ENCODE measurements at regions not wholly inside any gene's neighbourhood (a gene's known extent, or its start where the extent isn't known, plus 50 kb on each side); places are given as distances from the start of the nearest gene placed in this dataset.

DNA sequence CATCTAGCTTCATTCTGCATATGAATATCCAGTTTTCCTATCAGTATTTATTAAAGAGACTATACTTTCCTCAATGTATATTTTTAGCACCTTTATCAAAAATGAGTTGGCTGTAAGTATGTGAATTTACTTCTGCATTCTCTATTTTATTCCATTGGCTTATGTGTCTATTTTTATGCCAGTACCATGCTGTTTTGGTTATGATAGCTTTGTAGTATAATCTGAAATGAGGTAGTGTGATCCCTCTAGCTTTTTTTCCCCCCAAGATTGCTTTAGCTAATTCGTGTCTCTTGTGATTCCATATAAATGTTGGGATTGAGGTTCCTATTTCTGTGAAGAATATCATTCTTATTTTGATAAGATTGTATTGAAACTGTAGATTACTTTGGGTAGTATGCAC, 469.1 kb upstream of the MAP3K7 start:
- no peak for TF ChIP-seq POLR2A (IDR thresholded peaks at IDR 0.05)
- TF ChIP-seq, protein P1, sequence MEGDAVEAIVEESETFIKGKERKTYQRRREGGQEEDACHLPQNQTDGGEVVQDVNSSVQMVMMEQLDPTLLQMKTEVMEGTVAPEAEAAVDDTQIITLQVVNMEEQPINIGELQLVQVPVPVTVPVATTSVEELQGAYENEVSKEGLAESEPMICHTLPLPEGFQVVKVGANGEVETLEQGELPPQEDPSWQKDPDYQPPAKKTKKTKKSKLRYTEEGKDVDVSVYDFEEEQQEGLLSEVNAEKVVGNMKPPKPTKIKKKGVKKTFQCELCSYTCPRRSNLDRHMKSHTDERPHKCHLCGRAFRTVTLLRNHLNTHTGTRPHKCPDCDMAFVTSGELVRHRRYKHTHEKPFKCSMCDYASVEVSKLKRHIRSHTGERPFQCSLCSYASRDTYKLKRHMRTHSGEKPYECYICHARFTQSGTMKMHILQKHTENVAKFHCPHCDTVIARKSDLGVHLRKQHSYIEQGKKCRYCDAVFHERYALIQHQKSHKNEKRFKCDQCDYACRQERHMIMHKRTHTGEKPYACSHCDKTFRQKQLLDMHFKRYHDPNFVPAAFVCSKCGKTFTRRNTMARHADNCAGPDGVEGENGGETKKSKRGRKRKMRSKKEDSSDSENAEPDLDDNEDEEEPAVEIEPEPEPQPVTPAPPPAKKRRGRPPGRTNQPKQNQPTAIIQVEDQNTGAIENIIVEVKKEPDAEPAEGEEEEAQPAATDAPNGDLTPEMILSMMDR (IDR thresholded peaks at IDR 0.05): no peak

Measured in body of pancreas (tissue), 4 donors.